ENCODE measurements at regions not wholly inside any gene's neighbourhood (a gene's known extent, or its start where the extent isn't known, plus 50 kb on each side); places are given as distances from the start of the nearest gene placed in this dataset.
"Not testable (repeated sequence)": the region's sequence is repeated elsewhere in the genome, so short reads cannot be mapped to it uniquely, and the experiment has no call there.

DNA sequence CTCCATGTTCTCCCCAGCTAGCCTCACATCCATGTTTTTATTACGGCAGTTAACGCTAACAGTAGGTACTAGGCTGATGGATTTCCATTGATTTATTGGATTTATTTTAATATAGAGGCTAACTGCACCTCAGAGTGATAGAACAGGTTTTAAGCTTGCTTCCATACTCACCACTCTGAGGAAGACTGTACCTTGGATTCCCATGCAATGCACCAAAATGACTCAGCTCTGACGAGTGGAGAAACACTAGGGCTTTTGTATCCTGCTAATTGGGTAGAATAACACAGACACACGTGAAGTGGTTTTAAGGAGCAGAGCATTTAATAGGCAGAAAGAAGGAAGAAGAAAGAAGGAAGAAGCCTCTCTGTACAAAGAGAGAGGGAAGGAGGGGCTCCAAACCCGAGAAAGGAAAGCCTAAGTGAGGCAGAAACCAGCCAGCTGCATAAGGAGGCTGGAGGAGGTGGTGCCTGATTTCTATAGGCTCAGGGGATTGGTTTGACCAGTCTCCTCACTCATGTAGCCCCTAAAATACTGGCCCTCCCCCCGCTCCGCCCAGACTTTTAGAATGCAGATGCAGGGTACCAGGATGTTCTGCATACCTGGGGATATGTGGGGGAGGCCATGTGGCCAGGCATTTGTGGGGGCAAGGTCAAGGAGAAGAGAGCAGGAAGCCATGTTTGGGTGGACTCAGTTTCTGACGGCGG is 83.5 kb downstream of the HSFY2 start:
- H3K4me3 ChIP-seq (ENCODE audit: low read depth, low read length); DNase-seq (ENCODE audit: low read depth): not testable (repeated sequence)

GRCh38 chrY:18696788-18697187 is 76.7 kb downstream of the HSFY2 start:
- not testable (repeated sequence) for H3K4me3 ChIP-seq (ENCODE audit: low read depth, low read length); DNase-seq (ENCODE audit: low read depth)

GRCh38 chrY:18704198-18704597 is 69.3 kb downstream of the HSFY2 start:
- not testable (repeated sequence) for H3K4me3 ChIP-seq (ENCODE audit: low read depth, low read length); DNase-seq (ENCODE audit: low read depth)

DNA sequence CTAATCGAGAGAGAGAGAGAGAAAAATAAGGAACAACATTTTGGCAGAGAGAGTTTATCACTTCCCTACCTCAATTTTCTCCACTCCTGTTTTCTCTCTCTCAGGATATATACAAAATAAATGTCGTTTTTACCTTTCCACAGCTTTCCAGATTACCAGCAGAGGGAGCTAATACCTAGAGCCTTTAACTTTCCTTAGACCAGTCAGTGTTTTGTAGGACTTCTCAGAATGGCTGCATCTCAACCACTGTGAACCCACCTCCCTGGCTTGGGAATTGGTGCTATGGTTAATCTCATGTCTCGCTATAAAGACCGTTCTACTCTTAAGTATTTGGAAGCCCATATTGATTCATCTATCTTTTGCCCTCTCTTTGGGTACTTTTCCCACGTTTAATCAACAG is 61.8 kb downstream of the HSFY2 start:
- H3K4me3 ChIP-seq (ENCODE audit: low read depth, low read length); DNase-seq (ENCODE audit: low read depth): not testable (repeated sequence)

DNA sequence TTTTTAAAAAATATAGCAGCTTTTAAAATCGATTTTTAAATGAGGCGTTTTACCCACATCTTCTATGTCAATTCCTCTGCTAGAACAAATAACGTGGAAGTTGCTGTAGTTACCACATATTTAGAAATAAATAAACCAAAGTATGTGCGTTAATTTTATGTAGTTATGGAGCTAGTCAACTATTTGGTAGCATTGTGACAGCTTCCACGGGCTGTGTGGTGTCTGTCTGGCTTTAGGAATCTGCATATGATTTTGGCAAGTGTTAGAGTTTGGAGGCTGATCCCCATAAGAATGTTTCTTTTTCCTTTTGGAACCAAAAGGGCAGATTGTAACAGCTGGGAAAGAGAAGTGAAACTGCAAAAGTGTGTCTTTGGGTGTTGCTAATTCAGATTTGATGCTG is 59.8 kb downstream of the HSFY2 start:
- not testable (repeated sequence) for DNase-seq (ENCODE audit: low read depth); H3K4me3 ChIP-seq (ENCODE audit: low read depth, low read length)

GRCh38 chrY:18718714-18719113 is 54.8 kb downstream of the HSFY2 start:
- not testable (repeated sequence) for H3K4me3 ChIP-seq (ENCODE audit: low read depth, low read length); DNase-seq (ENCODE audit: low read depth)

DNA sequence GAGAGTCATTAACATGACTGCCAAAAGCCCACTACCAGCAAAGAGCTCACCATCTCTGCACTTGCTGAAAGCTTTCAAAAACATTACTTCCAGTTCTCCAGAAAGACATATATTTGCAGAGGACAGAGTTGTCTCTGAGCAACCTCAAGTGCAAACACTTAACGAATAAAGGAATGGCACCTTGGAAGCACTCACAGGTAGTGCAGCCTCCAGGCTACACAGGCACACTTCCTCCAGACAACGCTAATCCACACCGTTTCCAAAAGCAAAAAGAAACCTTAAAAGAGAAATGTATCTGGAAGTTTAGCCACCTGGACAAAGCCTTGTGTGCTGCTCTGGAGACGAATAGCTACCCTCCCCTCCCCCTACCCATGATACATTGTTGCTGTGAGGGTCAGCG is 53.1 kb downstream of the HSFY2 start:
- not testable (repeated sequence) for H3K4me3 ChIP-seq (ENCODE audit: low read depth, low read length); DNase-seq (ENCODE audit: low read depth)

Data from choroid plexus epithelial cell (primary cell).